ENCODE measurements at regions not wholly inside any gene's neighbourhood (a gene's known extent, or its start where the extent isn't known, plus 50 kb on each side); places are given as distances from the start of the nearest gene placed in this dataset.

GRCh38 chr2:176553685-176554100, 284.5 kb downstream of the MTX2 start (continued):
- TF ChIP-seq ZNF518A (tag by site-specific recombination; conservative IDR thresholded peaks at IDR 0.05; ENCODE audit: low read depth) = no peak
- TF ChIP-seq TRIM28 (IDR thresholded peaks at IDR 0.05; ENCODE audit: borderline replicate concordance, low read length) = no peak
- no peak for TF ChIP-seq GLI2 (tag by site-specific recombination; IDR thresholded peaks at IDR 0.05; ENCODE audit: borderline replicate concordance, low read depth)
- TF ChIP-seq ZNF266 (tag by site-specific recombination; IDR thresholded peaks at IDR 0.05; ENCODE audit: low read depth) = no peak
- TF ChIP-seq CTCF (tag by site-specific recombination; IDR thresholded peaks at IDR 0.05) = peak; percentile 88
- TF ChIP-seq ZNF239 (tag by site-specific recombination; IDR thresholded peaks at IDR 0.05) = no peak
- peak; percentile 99 for TF ChIP-seq ZNF341 (tag by site-specific recombination; IDR thresholded peaks at IDR 0.05; ENCODE audit: low read depth)
- TF ChIP-seq WT1 (tag by site-specific recombination; IDR thresholded peaks at IDR 0.05) = no peak
- TF ChIP-seq PRDM1 (tag by site-specific recombination; IDR thresholded peaks at IDR 0.05) = peak; percentile 77
- TF ChIP-seq SALL2 (tag by site-specific recombination; IDR thresholded peaks at IDR 0.05; ENCODE audit: borderline replicate concordance) = no peak
- TF ChIP-seq ZNF626 (tag by site-specific recombination; IDR thresholded peaks at IDR 0.05) = no peak
- TF ChIP-seq ZNF596 (tag by site-specific recombination; IDR thresholded peaks at IDR 0.05) = no peak
- TF ChIP-seq ZNF302 (tag by site-specific recombination; IDR thresholded peaks at IDR 0.05; ENCODE audit: low read depth) = no peak
- no peak for TF ChIP-seq MEIS1 (CRISPR knock-in tag; IDR thresholded peaks at IDR 0.05; ENCODE audit: borderline replicate concordance)
- TF ChIP-seq ZFP69B (tag by site-specific recombination; IDR thresholded peaks at IDR 0.05) = no peak
- TF ChIP-seq ZNF148 (tag by site-specific recombination; IDR thresholded peaks at IDR 0.05; ENCODE audit: borderline replicate concordance) = no peak
- TF ChIP-seq ZXDB (tag by site-specific recombination; IDR thresholded peaks at IDR 0.05) = no peak
- no peak for TF ChIP-seq ZNF362 (tag by site-specific recombination; IDR thresholded peaks at IDR 0.05)
- TF ChIP-seq ZNF768 (tag by site-specific recombination; IDR thresholded peaks at IDR 0.05) = no peak
- no peak for TF ChIP-seq ZNF366 (tag by site-specific recombination; conservative IDR thresholded peaks at IDR 0.05)
- no peak for TF ChIP-seq ZNF426 (tag by site-specific recombination; IDR thresholded peaks at IDR 0.05)
- TF ChIP-seq ZNF621 (tag by site-specific recombination; IDR thresholded peaks at IDR 0.05) = no peak
- no peak for TF ChIP-seq ZNF280D (tag by site-specific recombination; IDR thresholded peaks at IDR 0.05)
- no peak for TF ChIP-seq ZSCAN16 (tag by site-specific recombination; IDR thresholded peaks at IDR 0.05)
- TF ChIP-seq ZNF121 (tag by site-specific recombination; IDR thresholded peaks at IDR 0.05) = no peak
- no peak for TF ChIP-seq ZBTB6 (tag by site-specific recombination; IDR thresholded peaks at IDR 0.05)
- no peak for TF ChIP-seq HOXC10 (CRISPR knock-in tag; IDR thresholded peaks at IDR 0.05)
